ENCODE measurements at regions not wholly inside any gene's neighbourhood (a gene's known extent, or its start where the extent isn't known, plus 50 kb on each side); places are given as distances from the start of the nearest gene placed in this dataset.

DNA sequence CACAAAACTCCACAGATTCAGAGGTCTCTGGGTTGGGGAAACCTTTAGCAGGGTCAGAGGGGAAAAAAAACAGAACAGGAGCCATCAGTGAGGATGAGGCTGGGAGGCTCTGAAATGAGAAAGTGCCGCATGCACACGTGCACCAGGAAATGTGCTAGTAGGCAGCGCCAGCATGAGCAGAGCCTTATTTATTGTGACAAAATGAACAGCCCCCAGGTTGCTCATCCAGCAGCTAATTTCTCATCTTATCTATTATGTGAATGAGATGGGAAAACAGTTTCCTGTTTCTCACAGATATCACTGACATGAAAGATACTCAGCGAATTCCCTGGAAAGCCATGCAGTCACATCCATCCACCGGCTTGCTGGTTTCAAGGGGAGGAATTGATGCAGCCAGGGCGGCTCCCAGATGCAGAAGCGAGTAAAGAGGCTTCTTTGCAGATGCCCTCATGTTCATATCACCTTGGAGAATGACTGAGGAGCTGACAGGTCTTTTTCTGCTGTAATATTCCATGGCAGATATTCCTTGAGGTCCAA lies 176.1 kb downstream of the MBOAT1 start:
- TF ChIP-seq POLR2AphosphoS5 (IDR thresholded peaks at IDR 0.05; ENCODE audit: insufficient read depth in 1 of 2, low read depth in 1 of 2) (no peak), POLR2A (IDR thresholded peaks at IDR 0.05) (no peak)
- TF ChIP-seq, protein P1, sequence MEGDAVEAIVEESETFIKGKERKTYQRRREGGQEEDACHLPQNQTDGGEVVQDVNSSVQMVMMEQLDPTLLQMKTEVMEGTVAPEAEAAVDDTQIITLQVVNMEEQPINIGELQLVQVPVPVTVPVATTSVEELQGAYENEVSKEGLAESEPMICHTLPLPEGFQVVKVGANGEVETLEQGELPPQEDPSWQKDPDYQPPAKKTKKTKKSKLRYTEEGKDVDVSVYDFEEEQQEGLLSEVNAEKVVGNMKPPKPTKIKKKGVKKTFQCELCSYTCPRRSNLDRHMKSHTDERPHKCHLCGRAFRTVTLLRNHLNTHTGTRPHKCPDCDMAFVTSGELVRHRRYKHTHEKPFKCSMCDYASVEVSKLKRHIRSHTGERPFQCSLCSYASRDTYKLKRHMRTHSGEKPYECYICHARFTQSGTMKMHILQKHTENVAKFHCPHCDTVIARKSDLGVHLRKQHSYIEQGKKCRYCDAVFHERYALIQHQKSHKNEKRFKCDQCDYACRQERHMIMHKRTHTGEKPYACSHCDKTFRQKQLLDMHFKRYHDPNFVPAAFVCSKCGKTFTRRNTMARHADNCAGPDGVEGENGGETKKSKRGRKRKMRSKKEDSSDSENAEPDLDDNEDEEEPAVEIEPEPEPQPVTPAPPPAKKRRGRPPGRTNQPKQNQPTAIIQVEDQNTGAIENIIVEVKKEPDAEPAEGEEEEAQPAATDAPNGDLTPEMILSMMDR (IDR thresholded peaks at IDR 0.05) = no peak
